ENCODE measurements at regions not wholly inside any gene's neighbourhood (a gene's known extent, or its start where the extent isn't known, plus 50 kb on each side); places are given as distances from the start of the nearest gene placed in this dataset.

GRCh38 chr9:14517154-14517906, 175.9 kb downstream of the ZDHHC21 start:
- no peaks in the 10 kb centered on the region for H3K27me3 Mint-ChIP-seq (ENCODE audit: low read depth)
- no peak for DNase-seq (ENCODE audit: low read depth, low spot score)
- no peaks in the 10 kb centered on the region for H3K36me3 Mint-ChIP-seq (ENCODE audit: low read depth)
- H3K27ac Mint-ChIP-seq (ENCODE audit: unreplicated experiment): no peak overlapping the region
- peaks cover 3% of the 10 kb centered on the region for H3K4me1 Mint-ChIP-seq
- TF ChIP-seq, protein P1, sequence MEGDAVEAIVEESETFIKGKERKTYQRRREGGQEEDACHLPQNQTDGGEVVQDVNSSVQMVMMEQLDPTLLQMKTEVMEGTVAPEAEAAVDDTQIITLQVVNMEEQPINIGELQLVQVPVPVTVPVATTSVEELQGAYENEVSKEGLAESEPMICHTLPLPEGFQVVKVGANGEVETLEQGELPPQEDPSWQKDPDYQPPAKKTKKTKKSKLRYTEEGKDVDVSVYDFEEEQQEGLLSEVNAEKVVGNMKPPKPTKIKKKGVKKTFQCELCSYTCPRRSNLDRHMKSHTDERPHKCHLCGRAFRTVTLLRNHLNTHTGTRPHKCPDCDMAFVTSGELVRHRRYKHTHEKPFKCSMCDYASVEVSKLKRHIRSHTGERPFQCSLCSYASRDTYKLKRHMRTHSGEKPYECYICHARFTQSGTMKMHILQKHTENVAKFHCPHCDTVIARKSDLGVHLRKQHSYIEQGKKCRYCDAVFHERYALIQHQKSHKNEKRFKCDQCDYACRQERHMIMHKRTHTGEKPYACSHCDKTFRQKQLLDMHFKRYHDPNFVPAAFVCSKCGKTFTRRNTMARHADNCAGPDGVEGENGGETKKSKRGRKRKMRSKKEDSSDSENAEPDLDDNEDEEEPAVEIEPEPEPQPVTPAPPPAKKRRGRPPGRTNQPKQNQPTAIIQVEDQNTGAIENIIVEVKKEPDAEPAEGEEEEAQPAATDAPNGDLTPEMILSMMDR (conservative IDR thresholded peaks at IDR 0.05): no peak
- H3K4me3 Mint-ChIP-seq: no peak overlapping the region
- no peaks in the 10 kb centered on the region for H3K9me3 Mint-ChIP-seq

- H3K9me3 Mint-ChIP-seq: no peaks in the 10 kb centered on the region
- no peaks in the 10 kb centered on the region for H3K27me3 Mint-ChIP-seq (ENCODE audit: low read depth)
- no peak overlapping the region for H3K4me3 Mint-ChIP-seq
- no peak overlapping the region for H3K27ac Mint-ChIP-seq (ENCODE audit: unreplicated experiment)
- TF ChIP-seq, protein P1 (conservative IDR thresholded peaks at IDR 0.05): no peak
- H3K36me3 Mint-ChIP-seq (ENCODE audit: low read depth): no peaks in the 10 kb centered on the region
- peaks cover 3% of the 10 kb centered on the region for H3K4me1 Mint-ChIP-seq
- no peak for DNase-seq (ENCODE audit: low read depth, low spot score)
These were observed 176.6 kb downstream of the ZDHHC21 start for GRCh38 chr9:14516656-14517055.

DNA sequence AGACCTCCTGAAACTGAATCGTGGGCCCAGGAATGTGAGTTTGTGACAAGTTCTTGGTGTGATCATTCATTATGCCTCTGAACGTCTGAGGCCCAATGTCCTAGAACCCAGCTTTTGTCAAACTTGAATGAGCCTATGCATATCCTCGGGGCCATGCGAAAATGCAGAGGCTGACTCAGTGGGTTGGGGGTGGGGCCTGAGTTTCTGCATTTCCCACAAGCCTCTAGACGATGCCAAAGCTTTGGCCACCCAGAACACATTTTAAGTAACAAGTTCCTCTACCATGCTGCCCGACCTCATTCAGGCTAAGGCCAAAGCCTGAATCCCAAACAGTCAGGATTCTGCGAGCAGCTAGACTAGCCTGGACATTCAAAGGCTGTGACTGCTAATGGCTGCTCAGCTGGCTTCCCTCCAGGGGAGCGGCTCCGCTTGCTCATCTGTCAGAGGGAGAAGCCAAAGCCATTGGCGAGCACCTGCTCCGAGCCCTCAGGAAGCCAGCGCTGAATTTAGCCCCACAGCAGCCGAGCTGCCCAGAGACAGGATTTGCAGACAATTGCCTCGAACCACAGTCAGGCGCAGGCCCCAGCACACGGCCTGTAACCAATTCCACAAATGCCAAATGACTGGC, 177.5 kb downstream of the ZDHHC21 start:
- no peak overlapping the region for H3K27ac Mint-ChIP-seq (ENCODE audit: unreplicated experiment)
- no peak for DNase-seq (ENCODE audit: low read depth, low spot score)
- TF ChIP-seq, protein P1 (conservative IDR thresholded peaks at IDR 0.05): no peak
- peaks cover under 1% of the 10 kb centered on the region for H3K4me1 Mint-ChIP-seq
- no peaks in the 10 kb centered on the region for H3K36me3 Mint-ChIP-seq (ENCODE audit: low read depth)
- no peaks in the 10 kb centered on the region for H3K9me3 Mint-ChIP-seq
- no peak overlapping the region for H3K4me3 Mint-ChIP-seq
- H3K27me3 Mint-ChIP-seq (ENCODE audit: low read depth): no peaks in the 10 kb centered on the region

DNA sequence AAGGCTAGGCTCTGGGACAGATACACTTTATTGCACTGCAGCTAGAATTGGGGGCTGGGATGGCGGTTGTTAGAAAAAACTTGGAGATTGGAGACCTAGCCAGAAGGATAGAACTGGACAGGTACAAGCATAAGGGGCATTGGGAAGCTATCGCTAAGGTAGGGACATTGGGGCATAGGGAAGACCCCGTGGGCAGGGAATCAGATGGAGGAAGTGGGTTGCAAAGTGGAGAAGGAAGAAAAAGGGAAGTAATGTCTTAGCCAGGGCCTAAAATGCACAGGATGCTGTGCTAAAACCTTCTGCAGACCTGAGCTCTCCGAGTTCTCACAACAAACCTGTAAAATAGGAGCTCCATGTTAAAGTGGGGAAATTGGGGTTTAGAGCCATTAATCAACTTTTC, 178.2 kb downstream of the ZDHHC21 start:
- Mint-ChIP-seq H3K27me3 (ENCODE audit: low read depth) (no peaks in the 10 kb centered on the region), H3K9me3 (no peaks in the 10 kb centered on the region), H3K4me1 (no peaks in the 10 kb centered on the region), H3K4me3 (no peak overlapping the region), H3K36me3 (ENCODE audit: low read depth) (no peaks in the 10 kb centered on the region), H3K27ac (ENCODE audit: unreplicated experiment) (no peak overlapping the region)
- DNase-seq (ENCODE audit: low read depth, low spot score): no peak
- TF ChIP-seq, protein P1 (conservative IDR thresholded peaks at IDR 0.05): no peak

GRCh38 chr9:14512942-14513341, 180.3 kb downstream of the ZDHHC21 start:
- TF ChIP-seq, protein P1 (conservative IDR thresholded peaks at IDR 0.05): no peak
- Mint-ChIP-seq H3K27me3 (ENCODE audit: low read depth) (no peaks in the 10 kb centered on the region), H3K27ac (ENCODE audit: unreplicated experiment) (no peak overlapping the region), H3K36me3 (ENCODE audit: low read depth) (no peaks in the 10 kb centered on the region), H3K9me3 (no peaks in the 10 kb centered on the region), H3K4me1 (no peaks in the 10 kb centered on the region), H3K4me3 (no peak overlapping the region)
- DNase-seq (ENCODE audit: low read depth, low spot score): no peak
